ENCODE measurements at regions not wholly inside any gene's neighbourhood (a gene's known extent, or its start where the extent isn't known, plus 50 kb on each side); places are given as distances from the start of the nearest gene placed in this dataset.

DNA sequence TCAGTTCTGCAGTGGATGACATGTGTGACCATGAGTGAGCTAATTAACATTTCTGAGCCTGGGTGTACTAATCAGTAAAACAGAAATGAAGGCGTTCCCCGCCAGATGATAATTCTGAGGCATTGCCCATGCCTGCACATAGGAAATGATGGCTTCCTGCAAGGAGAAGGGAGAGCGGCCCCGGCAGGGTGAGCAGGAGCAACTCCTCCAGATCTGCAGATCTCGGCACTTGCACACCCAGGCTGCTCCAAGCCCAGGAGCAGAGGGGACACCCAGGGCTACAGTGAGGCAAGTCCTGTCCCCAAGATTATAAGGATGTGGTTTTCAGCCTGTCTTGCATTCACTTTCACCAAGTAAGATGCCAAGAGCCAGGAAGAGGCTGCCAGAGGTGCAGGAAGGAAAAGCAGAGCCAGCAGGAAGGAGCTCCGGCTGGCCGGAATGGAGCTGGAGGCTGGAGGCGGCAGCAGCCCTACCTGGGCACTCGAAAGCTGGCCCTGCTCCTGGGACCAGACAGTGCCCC is 177.5 kb upstream of the CST7 start:
- in situ Hi-C loops (cut with MboI; ENCODE audit: low sequenced_read_pairs, unreplicated experiment), result no loop called here
- no peak for DNase-seq (ENCODE audit: low spot score)
- TF ChIP-seq, protein P1, sequence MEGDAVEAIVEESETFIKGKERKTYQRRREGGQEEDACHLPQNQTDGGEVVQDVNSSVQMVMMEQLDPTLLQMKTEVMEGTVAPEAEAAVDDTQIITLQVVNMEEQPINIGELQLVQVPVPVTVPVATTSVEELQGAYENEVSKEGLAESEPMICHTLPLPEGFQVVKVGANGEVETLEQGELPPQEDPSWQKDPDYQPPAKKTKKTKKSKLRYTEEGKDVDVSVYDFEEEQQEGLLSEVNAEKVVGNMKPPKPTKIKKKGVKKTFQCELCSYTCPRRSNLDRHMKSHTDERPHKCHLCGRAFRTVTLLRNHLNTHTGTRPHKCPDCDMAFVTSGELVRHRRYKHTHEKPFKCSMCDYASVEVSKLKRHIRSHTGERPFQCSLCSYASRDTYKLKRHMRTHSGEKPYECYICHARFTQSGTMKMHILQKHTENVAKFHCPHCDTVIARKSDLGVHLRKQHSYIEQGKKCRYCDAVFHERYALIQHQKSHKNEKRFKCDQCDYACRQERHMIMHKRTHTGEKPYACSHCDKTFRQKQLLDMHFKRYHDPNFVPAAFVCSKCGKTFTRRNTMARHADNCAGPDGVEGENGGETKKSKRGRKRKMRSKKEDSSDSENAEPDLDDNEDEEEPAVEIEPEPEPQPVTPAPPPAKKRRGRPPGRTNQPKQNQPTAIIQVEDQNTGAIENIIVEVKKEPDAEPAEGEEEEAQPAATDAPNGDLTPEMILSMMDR (IDR thresholded peaks at IDR 0.05; ENCODE audit: borderline replicate concordance, control extremely low read depth, extremely low read depth, insufficient read depth, missing control alignments), result no peak

DNA sequence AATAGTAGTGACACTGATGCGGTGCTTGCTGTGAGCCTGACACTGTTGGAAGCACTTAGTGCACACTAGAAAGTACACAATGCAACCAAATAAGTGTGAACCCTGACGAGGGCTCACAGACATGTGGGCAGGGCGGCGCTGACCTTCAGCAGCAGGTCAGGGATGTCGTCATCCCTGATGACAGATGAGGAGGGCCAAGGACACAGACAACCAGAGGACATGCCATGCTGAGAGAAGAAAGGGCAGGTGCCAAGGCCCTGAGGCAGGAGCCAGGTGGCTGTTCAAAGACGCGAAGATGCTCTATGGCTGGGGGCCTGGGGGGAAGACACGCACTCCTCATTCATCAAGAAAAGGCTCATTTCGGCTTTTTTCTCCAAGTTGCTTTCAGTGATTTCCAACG is 176.4 kb upstream of the CST7 start:
- in situ Hi-C loops (cut with MboI; ENCODE audit: low sequenced_read_pairs, unreplicated experiment), result no loop called here
- DNase-seq (ENCODE audit: low spot score), result no peak
- TF ChIP-seq, protein P1 (IDR thresholded peaks at IDR 0.05; ENCODE audit: borderline replicate concordance, control extremely low read depth, extremely low read depth, insufficient read depth, missing control alignments), result no peak

DNA sequence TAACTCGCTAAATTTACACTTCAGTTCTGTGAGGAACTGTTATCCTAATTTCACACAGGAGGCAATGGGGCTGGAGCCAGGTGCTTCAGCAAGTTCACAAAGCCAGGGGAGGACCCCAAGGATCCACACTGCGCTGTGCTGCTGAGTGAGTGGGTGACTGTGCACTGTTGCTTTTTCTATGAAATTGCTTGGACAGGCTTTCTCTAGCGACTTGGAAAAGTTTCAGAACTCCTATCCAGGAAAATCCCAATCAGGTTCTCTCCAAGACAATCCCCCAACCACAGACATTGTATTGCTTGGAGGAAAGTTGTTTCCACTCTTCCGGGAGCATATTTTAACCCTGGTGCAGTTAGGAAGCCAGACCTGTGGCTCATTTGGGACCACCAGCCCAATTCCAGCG is 175.9 kb upstream of the CST7 start:
- in situ Hi-C loops (cut with MboI; ENCODE audit: low sequenced_read_pairs, unreplicated experiment), result no loop called here
- TF ChIP-seq, protein P1 (IDR thresholded peaks at IDR 0.05; ENCODE audit: borderline replicate concordance, control extremely low read depth, extremely low read depth, insufficient read depth, missing control alignments), result no peak
- no peak for DNase-seq (ENCODE audit: low spot score)

DNA sequence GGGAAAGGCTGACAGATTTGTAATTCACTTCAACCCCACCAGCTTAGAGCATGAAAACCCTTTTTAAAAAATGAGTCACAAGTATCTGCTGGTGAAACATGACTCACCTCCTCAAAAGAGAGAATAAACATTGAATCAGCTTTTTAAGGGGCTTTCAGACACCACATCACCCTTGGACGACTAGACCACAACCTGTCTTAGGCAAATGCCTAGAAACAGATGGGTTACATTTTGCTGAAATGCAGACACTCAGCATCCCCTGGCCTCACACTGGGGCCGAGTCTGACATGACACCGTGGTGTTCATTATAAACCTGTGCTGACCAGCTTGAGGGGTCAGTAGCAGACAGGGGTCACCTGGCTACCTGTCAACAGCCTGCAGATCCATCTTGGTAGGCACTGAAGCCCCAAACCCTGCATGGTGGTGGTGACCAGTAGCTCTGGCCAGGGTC is 175.3 kb upstream of the CST7 start:
- TF ChIP-seq, protein P1 (IDR thresholded peaks at IDR 0.05; ENCODE audit: borderline replicate concordance, control extremely low read depth, extremely low read depth, insufficient read depth, missing control alignments), result no peak
- in situ Hi-C loops (cut with MboI; ENCODE audit: low sequenced_read_pairs, unreplicated experiment), result no loop called here
- no peak for DNase-seq (ENCODE audit: low spot score)

DNA sequence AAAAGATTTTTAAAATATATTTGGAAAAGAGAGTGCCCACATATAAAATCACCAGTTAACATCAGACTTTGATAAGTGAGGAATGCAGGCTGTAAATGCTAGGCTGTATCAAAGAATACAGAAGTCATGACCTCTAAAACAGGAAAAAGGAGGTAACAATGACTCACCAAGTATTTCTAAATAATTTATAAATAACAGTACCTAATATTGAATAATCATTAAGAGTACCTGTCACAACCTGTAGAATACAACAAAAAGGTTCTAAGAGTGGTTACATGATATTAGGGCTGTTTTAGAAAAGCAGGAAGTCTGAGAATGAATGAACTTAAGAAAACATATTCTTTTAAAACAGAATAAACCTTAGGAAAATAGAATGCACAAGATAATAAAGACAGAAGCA is 173.1 kb upstream of the CST7 start:
- TF ChIP-seq, protein P1 (IDR thresholded peaks at IDR 0.05; ENCODE audit: borderline replicate concordance, control extremely low read depth, extremely low read depth, insufficient read depth, missing control alignments), result no peak
- in situ Hi-C loops (cut with MboI; ENCODE audit: low sequenced_read_pairs, unreplicated experiment), result loop anchor here (25.0 kb wide), 1 partner anchor 136 kb away; no protein-coding TSS in a partner anchor
- DNase-seq (ENCODE audit: low spot score), result no peak

DNA sequence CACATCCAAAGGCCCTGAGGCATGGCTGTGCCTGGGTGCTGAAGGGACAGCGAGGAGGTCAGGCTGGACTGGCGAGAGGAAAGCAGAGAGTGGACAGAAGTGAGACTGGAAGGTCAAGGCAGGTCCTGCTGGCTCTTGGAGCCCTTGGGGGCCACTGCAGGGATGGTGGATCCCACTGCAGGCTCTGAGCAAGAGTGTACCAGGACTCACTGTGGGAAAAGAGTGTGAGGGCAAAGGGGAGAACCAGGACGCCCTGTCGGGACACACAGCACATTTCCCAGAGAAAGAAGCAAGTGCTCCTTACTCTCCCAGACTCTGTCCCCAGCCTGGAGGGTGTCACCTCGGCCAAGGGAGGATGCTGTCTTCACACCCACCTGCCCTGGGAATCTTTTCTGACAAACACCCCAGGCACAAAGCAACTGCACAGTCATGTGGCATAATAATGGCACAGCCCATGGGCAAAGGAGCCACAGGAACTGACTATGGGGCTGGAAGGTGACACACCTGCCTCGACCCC is 172.3 kb upstream of the CST7 start:
- in situ Hi-C loops (cut with MboI; ENCODE audit: low sequenced_read_pairs, unreplicated experiment), result loop anchor here (25.0 kb wide), 1 partner anchor 135 kb away; no protein-coding TSS in a partner anchor
- TF ChIP-seq, protein P1 (IDR thresholded peaks at IDR 0.05; ENCODE audit: borderline replicate concordance, control extremely low read depth, extremely low read depth, insufficient read depth, missing control alignments), result no peak
- DNase-seq (ENCODE audit: low spot score), result no peak

Measured in GM13976 (cell line).